ENCODE measurements at regions not wholly inside any gene's neighbourhood (a gene's known extent, or its start where the extent isn't known, plus 50 kb on each side); places are given as distances from the start of the nearest gene placed in this dataset.
"Not testable (repeated sequence)": the region's sequence is repeated elsewhere in the genome, so short reads cannot be mapped to it uniquely, and the experiment has no call there.

DNA sequence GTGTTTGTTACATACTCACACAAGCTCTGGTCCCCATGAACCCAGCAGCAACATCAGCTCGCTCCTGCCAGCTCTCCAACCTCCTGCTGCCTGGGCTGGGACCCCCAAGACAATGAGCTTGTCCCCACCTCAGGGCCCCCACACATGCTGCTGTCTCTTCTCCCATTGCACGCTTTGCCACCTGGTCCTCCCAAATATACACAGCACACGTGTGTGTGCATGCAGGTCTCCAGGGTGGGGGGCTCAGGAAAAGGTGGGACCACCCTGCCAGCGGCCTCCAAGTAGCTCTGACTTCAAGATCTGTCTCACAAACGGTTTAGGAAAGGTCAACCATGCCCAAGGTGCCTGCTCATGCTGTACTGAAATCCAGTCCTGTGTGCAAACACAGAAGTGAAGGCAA is 68.1 kb upstream of the CCND1 start:
- no peak for DNase-seq

- DNase-seq: no peak
Observed at GRCh38 chr11:69573761-69574607, 67.0 kb upstream of the CCND1 start.

DNA sequence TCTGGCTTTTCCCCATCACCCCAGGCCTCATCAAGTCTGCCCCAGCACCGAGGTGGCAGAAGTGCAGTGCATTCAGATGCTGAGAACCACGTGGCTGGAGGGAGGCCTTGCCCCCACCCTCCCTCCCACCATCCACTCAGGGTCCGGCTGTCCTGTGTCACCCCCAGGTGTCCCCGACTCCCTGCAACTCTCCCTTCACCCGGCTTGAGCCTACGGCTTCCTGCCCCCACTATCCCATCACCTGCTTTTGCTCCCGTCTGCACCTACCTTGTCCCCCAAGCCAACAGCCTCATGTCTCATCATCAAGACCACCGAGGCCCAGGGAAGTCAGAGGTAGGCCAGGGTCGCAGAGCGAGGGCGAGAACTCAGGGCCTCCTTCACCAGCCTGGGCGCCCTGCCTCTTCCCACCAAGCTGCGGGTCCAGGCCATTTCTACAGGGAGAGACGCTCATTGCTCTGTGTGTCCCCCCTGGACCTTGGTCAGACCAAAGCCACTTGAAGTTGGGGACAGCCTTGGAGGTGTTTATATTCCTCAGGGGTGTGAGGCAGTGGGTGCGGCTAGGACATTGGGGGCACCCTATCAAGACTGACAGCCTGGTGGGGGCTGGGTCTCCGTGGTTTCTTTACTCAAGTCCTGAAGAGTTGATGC is 66.2 kb upstream of the CCND1 start:
- DNase-seq: no peak

- DNase-seq: no peak
Observed at GRCh38 chr11:69575296-69576068, 65.5 kb upstream of the CCND1 start.

DNA sequence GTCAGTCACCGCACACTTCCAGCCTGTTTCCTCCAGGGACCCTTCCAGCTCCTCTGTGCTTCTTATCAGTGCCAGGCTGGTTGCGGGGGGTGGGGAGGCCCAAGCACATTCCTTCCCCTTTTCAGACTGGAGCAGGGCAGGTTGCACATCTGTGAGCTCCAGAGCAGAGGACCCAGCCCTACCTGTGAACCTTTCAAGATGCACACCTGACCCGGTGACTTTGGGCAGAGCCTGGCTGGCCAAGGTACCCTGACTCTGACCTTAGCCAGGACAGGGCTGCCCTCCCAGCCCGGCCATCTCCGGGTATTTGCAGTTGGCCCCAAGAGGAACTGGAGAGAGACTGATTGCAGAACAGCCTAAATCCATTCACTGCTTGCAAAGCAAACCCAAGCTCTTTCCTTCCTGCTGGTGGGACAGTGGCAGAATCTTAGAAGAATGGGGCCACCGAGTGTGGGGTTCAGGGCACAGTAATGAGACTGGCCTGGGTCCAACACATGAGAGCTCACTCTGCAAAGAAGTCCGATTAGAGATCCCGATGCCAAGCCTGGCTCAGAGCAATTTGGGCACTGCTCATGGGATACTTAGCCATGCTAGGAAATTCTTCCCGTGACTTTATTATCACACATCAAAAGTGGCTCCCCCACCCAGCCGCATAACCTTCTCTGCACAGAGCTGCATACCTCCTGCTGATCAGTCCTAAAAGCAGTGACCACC is 64.7 kb upstream of the CCND1 start:
- peak; percentile 4 to 15 for DNase-seq

GRCh38 chr11:69578167-69578566 is 62.8 kb upstream of the CCND1 start:
- DNase-seq: no peak

DNA sequence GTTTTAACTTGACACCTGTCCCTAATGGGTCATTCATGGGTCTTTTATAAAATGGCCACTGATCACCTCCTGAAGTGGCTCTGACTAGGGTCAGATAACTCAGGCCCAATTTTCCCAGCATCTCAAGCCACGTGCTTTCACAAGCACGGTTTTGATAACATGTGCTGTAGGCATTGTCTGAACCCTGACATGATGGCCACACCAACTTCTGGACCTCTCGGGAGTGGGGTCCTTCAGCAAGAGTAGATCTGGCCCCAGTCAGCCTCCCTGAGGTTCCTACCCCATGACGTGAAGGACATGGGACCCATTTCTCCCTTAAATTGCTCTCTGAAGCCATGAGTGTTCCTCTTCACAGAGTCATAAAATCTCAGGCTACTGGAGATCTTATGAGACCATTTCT is 60.4 kb upstream of the CCND1 start:
- DNase-seq: no peak

GRCh38 chr11:69582756-69583467 is 58.0 kb upstream of the CCND1 start:
- DNase-seq: no peak

DNA sequence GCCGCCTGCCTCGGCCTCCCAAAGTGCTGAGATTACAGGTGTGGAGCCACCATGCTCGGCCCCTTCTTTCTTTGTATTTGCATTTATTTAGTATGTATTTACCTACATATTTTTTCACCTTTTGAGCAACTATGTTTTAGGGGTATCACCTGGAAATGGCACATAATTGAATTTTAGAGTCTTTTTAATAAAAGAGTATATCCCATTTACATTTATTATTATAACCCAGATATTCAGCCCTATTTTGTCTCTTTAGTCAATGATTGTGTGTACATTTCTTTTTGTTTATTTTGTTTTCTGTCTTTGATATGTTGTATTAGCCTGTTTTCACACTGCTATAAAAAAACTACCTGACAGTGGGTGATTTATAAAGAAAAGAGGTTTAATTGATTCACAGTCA is 56.8 kb upstream of the CCND1 start:
- DNase-seq: no peak

GRCh38 chr11:69585385-69585784 is 55.6 kb upstream of the CCND1 start:
- DNase-seq: no peak

- no peak for DNase-seq
Observed at GRCh38 chr11:69587454-69588090, 53.4 kb upstream of the CCND1 start.

DNA sequence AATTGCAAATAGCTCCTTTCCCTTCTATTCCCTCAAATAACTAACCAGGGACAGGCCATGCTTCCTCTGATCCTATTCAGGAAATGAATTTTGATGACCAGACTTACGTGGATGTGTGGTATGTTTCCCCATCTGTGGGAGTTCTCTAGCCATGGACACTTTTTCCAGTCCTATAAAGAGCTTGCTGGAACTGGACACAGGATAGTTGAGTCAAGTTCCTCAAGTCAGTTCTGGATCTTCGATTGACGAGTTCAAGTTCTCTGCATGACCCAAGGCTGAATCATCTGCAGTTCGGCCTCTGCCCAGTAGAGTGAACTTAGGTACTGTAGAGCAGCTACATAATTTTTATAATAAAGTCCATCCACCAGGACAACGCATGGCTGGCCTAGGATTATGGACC is 52.7 kb upstream of the CCND1 start:
- no peak for DNase-seq

DNA sequence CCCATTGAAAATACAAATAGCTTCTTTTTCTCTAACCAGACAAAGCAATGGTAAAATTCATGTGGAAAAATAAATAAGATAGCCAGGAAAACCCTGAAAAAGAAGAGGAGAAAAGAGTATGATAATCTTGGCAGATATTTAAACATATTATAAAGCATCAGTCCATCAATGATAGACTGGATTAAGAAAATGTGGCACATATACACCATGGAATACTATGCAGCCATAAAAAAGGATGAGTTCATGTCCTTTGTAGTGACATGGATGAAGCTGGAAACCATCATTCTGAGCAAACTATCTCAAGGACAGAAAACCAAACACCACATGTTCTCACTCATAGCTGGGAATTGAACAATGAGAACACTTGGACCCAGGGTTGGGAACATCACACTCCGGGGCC is 50.9 kb upstream of the CCND1 start:
- DNase-seq: not testable (repeated sequence)
